ENCODE measurements at regions not wholly inside any gene's neighbourhood (a gene's known extent, or its start where the extent isn't known, plus 50 kb on each side); places are given as distances from the start of the nearest gene placed in this dataset.

GRCh38 chr13:106382534-106382933, 152.9 kb downstream of the EFNB2 start:
- TF ChIP-seq GATA2 (IDR thresholded peaks at IDR 0.05; ENCODE audit: low read depth, low read length) (no peak), GATA3 (IDR thresholded peaks at IDR 0.05; ENCODE audit: low read depth, low read length) (no peak)

All from SH-SY5Y (cell line).